ENCODE measurements at regions not wholly inside any gene's neighbourhood (a gene's known extent, or its start where the extent isn't known, plus 50 kb on each side); places are given as distances from the start of the nearest gene placed in this dataset.

GRCh38 chr3:30198162-30198561 lies 408.2 kb upstream of the TGFBR2 start:
- intact Hi-C loops (cut with DNase I; ENCODE audit: low total_unique reads) = no loop called here

GRCh38 chr3:30199096-30199759 lies 407.2 kb upstream of the TGFBR2 start:
- intact Hi-C loops (cut with DNase I; ENCODE audit: low total_unique reads) = no loop called here
- WGBS, 5 donors = 40 to 45% (median 43%) methylated on average over 6 of the region's 6 CpGs

More at GRCh38 chr3:30198162-30198561, 408.2 kb upstream of the TGFBR2 start:
- Histone ChIP-seq H3K36me3 (no peaks in the 10 kb centered on the region), H3K27me3 (no peaks in the 10 kb centered on the region), H3K4me1 (peaks cover 0 to 9% (median 0%) of the 10 kb centered on the region in 4 donors), H3K4me3 (no peak overlapping the region), H3K9me3 (no peaks in the 10 kb centered on the region), H3K27ac (no peak overlapping the region)
- DNase-seq = peak in 1 of 2 donors; percentile 17
- TF ChIP-seq CTCF (IDR thresholded peaks at IDR 0.05) (no peak), POLR2A (IDR thresholded peaks at IDR 0.05) (no peak), POLR2AphosphoS5 (IDR thresholded peaks at IDR 0.05) (no peak), EP300 (IDR thresholded peaks at IDR 0.05) (no peak)

GRCh38 chr3:30199855-30200254 lies 406.5 kb upstream of the TGFBR2 start:
- no peak for DNase-seq
- no peaks in the 10 kb centered on the region for H3K36me3 ChIP-seq
- H3K27ac ChIP-seq = no peak overlapping the region
- 84 to 96% (median 92%) methylated on average over 3 of the region's 3 CpGs for WGBS, 5 donors
- H3K4me1 ChIP-seq = no peaks in the 10 kb centered on the region
- H3K4me3 ChIP-seq = no peak overlapping the region
- H3K27me3 ChIP-seq = no peaks in the 10 kb centered on the region
- TF ChIP-seq POLR2AphosphoS5 (IDR thresholded peaks at IDR 0.05) = no peak
- no peak for TF ChIP-seq EP300 (IDR thresholded peaks at IDR 0.05)
- no peak for TF ChIP-seq CTCF (IDR thresholded peaks at IDR 0.05)
- TF ChIP-seq POLR2A (IDR thresholded peaks at IDR 0.05) = no peak
- no peaks in the 10 kb centered on the region for H3K9me3 ChIP-seq
- intact Hi-C loops (cut with DNase I; ENCODE audit: low total_unique reads) = no loop called here

More at GRCh38 chr3:30199096-30199759, 407.2 kb upstream of the TGFBR2 start:
- TF ChIP-seq CTCF (IDR thresholded peaks at IDR 0.05) (peak in 5 of 7 experiments; percentile 37 to 81 (median 63)), EP300 (IDR thresholded peaks at IDR 0.05) (no peak), POLR2A (IDR thresholded peaks at IDR 0.05) (no peak), POLR2AphosphoS5 (IDR thresholded peaks at IDR 0.05) (no peak)
- Histone ChIP-seq H3K27me3 (no peaks in the 10 kb centered on the region), H3K4me3 (no peak overlapping the region), H3K27ac (no peak overlapping the region), H3K36me3 (no peaks in the 10 kb centered on the region), H3K9me3 (no peaks in the 10 kb centered on the region), H3K4me1 (no peaks in the 10 kb centered on the region)
- DNase-seq = peak; percentile 74 to 87

GRCh38 chr3:30201715-30202114 lies 404.7 kb upstream of the TGFBR2 start:
- Histone ChIP-seq H3K27ac (no peak overlapping the region), H3K4me3 (no peak overlapping the region), H3K4me1 (no peaks in the 10 kb centered on the region), H3K9me3 (no peaks in the 10 kb centered on the region), H3K36me3 (no peaks in the 10 kb centered on the region), H3K27me3 (no peaks in the 10 kb centered on the region)
- TF ChIP-seq EP300 (IDR thresholded peaks at IDR 0.05) = no peak
- no peak for TF ChIP-seq POLR2A (IDR thresholded peaks at IDR 0.05)
- TF ChIP-seq POLR2AphosphoS5 (IDR thresholded peaks at IDR 0.05) = no peak
- TF ChIP-seq CTCF (IDR thresholded peaks at IDR 0.05) = no peak
- DNase-seq = no peak
- intact Hi-C loops (cut with DNase I; ENCODE audit: low total_unique reads) = no loop called here
